ENCODE measurements at regions not wholly inside any gene's neighbourhood (a gene's known extent, or its start where the extent isn't known, plus 50 kb on each side); places are given as distances from the start of the nearest gene placed in this dataset.
"Not testable (repeated sequence)": the region's sequence is repeated elsewhere in the genome, so short reads cannot be mapped to it uniquely, and the experiment has no call there.

DNA sequence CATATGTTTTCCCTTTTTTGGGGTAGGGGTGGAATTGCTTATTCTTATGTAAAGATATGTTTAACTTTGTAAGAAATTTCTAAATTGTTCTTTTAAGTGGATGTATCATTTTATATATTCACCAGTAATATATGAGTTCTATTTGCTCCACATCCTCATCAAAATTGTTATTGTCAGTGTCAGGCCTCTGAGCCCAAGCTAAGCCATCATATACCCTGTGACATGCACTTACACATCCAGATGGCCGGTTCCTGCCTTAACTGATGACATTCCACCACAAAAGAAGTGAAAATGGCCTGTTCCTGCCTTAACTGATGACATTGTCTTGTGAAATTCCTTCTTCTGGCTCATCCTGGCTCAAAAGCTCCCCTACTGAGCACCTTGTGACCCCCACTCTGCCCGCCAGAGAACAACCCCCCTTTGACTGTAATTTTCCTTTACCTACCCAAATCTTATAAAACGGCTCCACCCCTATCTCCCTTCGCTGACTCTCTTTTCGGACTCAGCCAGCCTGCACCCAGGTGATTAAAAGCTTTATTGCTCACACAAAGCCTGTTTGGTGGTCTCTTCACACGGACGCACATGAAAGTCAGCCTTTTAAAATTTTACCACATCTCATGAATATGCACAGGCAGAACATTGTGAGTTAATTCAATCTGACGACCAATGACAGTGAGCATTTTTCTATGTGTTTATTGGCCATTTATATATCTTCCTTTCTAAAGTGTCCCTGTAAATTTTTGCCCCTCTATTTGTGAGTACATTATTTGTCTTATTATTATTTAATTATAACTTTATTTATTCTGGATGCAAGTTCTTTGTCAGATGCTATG lies 176.8 kb downstream of the CDC14C start:
- not testable (repeated sequence) for DNase-seq

DNA sequence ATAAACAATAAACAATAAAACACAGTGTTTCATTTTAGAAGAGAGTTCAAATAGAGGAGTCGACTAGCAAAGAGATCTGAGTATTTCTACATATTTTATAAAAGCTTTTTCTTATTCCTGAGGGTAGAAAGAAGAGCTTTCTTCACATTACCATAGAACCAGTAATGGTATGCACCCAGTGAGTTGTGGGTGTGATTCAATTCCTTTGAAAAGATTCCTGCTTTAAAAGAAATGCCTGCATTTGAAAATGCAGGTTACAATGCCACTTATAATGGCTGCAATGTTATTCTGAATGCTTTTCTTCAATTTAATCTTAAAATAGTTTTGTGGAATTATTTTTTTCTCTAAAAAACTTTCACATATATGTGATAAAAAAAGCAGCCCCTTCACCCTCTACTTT lies 178.1 kb downstream of the CDC14C start:
- no peak for DNase-seq

DNA sequence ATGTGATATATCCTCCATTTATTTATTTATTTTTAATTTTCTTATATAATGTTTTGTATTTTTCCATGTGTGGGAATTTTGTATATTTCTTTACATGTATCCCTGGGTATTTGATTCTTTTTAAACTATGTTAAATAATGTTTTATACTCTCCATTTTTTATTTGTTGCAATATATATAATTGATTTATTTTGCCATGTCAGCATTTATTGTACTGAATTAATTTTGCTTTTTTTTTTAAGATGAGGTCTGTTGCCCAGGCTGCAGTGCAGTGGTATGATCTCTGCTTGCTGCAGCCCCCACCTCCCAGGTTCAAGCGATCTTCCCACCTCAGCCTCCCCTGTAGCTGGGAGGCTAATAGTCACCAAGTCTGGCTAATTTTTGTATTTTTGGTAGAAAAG lies 187.4 kb downstream of the CDC14C start:
- DNase-seq: no peak

DNA sequence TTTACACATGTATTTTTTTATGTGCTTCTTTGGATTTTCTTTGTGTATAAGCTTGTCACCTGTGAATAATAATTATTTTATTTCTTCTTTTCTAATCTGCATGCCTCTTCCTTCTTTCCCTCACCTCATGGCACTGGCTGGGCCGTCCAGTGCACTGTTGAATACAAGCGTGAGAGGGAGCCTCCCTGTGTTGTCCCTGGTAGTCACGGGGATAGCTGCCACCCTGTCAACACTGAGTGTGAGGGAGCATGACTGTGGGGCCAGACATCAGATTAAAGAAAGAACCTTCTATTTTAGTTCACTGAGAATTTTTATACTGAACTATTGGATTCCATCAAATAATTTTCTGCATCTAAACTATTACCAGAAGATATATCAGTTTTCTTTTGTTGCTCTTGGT lies 187.9 kb downstream of the CDC14C start:
- DNase-seq: no peak

DNA sequence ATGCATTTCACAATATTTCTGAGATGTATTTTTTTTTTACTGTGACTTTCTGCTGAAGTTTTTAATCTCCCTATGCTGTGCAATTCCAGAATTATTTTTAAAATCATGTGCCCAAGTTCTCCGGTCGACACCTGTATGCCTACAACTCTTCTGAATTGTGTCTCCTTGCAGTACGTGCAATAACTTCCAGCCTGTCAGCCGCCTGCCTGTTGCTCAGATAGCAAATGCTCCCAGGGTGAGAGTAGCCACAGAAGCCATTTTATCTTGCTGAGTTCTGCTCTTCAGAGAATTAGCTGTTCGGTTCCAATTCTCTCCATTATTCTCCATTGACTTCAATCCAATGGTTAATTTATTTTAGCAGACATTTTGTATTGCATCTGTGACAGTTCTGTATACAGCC lies 188.3 kb downstream of the CDC14C start:
- no peak for DNase-seq

DNA sequence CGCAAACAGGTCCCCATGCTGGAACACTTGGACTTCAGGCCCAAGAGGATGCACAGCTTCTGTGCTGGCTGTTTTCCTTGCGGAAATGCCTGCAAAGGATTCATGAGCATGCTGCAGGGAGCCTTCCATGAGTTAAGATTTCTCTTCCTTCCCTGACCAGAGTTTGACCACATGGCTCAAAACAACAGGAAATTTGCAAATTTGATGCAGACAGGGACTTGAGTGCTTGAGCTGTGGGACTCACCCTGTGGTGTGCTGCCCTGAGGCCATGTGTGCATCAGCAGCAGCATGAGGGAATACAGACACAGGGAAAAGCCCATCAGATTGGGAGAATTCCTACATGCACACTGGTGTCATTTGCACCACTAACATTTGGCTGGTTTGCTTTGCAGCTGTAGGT lies 195.4 kb downstream of the CDC14C start:
- DNase-seq: no peak

DNA sequence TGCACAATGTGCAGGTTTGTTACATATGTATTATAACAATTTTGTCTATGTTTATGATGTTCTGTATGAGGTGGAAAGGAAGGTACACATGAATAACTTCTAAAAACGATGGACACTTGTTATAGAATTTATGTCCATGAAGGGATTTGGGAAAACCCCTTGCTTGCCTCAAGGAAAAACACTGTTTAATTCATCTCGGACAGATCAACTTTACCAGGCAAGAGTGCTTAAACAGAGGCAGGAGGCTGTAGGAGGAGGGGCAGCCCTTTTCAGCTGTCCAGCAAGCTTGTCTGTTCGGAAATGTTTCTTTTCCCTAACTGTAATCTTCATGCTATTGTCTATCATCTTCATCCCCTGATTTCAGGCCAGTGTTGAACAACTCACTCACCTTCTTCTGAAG lies 200.9 kb downstream of the CDC14C start:
- no peak for DNase-seq

DNA sequence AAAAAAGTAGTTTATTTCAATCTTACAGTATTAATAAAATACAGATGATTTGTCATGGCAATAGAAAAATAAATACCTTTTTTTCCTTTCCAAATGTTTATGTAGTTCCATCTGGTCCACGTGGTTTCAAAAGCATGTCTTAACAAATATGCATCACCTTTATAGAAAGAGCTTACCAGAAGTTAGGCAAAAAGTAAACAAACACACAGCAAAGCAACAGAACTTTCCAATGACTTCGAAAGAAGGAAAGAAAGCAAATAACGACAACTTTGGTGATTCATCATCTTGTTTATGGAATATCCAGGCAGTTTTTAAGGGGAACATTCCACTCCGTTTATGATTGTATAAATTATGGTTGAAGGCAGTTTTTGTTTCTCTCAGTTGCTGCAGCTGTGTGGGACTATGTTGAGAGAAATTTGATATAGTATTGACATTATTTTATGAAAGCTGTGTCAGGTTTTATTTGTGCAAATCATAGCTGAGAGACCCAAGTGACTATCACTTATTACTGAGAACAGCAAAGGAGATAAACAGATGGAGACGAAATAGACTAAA lies 203.1 kb downstream of the CDC14C start:
- DNase-seq: no peak

DNA sequence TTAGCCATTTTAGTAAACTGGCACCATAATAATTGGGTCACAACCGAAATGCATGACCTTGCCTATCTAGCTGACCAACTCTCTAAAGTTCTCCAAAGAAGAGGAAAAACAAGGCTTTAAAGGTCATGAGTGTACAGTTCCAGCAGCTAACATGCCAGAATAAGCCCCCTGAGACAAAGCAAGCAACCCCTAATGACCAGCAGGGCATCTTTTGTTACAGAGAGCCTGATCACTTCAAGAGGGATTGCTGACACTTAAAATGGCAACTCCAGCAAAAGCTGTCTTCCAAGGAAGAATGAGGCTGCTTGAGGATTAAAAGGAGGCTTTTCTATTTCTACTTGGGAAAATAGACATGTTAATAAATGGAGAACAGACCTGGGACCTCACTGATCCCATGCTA lies 213.6 kb downstream of the CDC14C start:
- no peak for DNase-seq

DNA sequence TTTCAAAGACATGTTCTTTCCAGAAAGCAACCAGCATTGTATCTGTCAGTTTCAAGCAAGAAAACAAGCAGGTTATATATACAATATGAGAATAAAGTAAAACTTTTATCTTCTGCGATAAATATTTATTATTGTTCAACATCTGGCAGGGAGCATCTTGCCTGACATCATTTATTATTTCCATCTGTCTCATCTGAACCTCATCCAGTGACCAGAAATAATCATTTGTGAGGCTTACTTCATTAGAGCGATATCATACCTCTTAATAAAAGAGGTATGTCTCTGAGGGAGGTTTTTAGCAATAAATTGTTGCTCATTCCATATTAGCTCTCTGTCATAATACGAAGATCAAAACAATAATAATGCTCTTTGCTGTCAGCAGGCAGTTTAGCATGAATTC lies 226.1 kb downstream of the CDC14C start:
- no peak for DNase-seq

DNA sequence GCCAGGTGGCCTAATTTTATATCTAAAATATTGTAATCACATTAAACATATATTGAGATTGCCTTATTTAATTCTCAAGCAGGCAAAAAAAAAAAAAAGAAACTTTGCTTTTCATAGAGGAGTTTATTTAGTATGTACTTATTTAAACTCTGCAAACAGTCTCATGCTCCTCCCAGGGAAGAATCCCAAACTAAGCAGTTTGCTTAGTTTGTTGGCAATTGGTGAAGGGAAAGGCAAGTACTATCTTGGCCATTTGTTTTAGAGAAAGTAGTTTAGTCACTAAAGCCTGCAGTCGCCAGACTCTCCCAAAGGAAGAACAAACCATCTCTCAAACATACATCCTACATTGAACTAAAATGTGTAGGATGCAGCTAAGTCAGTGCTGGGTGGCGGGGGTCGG lies 226.8 kb downstream of the CDC14C start:
- no peak for DNase-seq

DNA sequence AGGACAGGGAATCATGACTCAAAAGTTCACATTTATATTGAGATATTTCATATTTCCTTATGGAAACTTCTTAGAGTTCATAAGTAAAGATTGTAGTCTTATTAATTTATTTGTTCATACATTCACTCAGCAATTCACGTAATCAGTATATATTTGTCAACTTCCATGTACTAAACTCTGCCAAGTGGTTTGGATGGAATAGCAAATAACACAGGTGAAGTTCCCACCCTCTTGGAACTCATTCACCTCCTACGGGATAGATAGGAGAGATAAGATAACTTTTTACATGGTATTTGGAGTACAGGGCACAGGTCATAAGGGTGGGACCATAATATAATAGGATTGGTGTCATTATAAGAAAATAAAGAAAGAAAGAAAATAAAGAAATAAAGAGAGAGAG lies 234.0 kb downstream of the CDC14C start:
- no peak for DNase-seq

DNA sequence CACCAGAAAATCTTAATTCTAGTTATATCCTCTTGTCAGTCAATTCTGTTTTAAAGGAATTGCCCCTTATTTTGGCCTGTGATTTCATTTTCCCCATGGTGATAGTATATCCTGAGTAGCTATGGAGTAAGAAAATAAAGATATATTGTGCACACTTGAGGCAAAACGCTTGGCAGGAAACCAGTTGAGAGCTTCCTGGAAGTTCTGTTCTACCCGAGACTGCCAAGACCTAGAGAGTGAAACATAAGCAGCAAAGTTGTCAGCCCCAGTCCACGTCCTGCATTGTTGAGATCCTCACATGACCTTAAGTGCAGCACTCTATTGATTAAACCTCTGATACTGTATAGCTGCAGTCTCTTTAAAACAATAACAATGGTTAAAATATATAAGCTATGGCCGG lies 235.2 kb downstream of the CDC14C start:
- no peak for DNase-seq

DNA sequence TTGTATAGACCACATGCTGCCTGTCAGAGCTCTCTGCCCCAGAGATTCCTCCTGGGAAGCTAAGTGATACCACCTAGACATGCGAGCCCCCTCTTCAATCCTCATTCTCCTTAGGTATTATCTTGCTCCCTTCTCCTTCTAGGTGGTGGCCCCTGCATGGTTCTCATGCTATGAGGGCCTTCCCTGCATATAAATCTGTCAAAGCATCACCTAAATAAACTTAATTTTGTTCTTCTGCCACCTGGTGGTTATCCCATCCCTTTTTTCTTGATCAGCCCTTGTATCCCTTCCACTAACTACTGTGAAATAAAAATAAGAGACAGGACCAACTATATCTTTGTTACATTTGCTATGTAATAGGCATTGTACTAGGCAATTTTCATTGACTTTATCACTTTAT lies 242.1 kb downstream of the CDC14C start:
- DNase-seq: no peak

DNA sequence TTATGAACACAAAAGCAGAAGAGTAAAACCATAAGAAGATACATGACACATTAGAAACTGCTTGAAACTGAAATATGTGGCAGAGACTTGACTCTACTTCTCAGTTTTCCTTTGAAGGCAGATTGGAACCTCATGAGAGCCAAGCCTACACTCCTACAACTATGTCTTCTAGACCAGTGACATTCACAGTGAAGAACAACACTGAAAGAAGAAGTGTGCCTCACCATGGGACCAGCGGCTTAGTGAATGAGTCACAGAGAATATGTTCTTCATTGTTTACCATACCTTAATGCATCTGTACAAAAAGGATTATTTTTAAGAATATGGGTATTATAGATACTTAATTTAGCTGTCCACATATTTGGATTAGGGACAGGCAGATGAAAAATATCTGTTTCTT lies 248.3 kb downstream of the CDC14C start:
- DNase-seq: no peak

DNA sequence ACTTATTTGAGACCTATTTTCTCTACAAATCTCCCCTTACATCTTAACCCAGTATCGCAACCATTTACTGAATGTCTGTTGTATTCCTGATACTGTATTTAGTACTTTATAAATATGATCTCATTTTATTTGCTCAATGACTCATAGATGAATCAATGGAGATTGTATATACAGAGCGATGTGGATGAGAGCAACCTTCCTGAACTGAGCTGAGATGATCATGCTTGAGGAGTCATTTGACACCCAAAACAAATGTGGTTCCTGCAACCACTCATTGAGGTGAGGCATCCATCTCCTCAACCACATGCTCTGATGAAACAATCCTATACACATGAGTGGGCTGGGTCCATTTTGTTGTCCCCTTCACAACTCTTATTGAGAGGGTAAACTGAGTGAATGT lies 250.0 kb downstream of the CDC14C start:
- no peak for DNase-seq

DNA sequence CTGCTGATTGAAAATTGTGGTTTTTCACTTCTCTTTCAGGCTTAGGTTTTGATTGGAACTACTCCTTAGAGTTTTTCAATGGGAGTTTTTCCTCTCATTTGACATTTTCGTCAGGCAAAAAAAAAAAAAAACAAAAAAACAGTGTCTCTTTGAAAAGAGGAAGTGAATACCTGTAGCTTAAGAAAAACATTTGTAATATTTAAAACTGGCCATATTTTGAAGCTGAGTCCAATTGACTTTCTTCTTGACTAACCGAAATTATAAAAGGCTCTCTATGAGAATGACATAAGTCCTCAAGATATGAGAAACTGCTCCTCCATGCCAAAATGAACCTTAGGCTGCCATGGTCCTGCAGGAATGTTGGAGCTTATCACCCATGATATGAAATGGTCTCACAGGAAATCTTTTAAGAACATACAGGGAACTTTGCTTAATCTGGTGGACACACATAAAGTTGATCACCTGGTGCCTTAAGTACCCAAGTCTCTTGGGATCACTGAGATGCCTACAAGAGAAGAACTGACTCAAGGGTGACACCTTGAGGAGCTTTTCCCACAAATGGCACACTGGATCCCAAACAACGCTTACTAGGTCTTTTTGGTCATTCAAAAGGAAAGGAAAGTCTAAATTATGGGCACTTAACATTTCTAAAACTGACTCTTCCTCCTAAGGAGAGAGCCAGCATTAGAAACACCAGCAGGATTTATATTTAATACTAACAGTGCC lies 263.4 kb downstream of the CDC14C start:
- no peak for DNase-seq

DNA sequence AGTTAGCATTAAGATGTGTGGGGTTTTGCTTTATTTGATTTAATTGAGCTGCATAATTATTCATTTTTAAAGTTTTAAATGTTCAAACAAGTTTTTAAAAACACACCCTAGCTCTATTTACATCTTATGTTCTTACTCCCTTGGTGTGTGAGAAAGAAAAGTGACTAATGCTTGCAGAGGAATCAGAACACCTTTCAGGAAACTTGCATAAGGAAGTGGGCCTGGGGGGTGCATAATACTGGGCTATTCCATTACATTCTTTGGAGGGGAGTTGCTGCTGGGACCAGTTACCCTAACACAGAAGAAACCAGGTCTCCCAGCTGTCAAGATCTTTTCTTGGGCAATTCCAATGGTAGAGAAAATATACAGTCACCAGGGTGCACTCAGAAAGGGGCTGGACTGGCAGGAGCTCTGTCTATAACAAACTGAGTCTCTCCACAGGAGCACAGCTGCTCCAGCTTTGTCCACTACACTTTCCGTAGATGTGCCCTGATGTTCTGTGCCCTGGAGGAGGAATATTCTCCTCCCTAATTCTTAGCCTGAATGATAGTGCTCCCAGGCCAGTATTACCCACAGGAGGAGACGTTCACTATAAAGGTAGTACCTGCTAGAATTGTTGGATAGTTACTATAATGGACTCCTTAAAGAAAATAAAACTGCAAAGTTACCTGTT lies 304.2 kb downstream of the CDC14C start:
- DNase-seq: no peak

DNA sequence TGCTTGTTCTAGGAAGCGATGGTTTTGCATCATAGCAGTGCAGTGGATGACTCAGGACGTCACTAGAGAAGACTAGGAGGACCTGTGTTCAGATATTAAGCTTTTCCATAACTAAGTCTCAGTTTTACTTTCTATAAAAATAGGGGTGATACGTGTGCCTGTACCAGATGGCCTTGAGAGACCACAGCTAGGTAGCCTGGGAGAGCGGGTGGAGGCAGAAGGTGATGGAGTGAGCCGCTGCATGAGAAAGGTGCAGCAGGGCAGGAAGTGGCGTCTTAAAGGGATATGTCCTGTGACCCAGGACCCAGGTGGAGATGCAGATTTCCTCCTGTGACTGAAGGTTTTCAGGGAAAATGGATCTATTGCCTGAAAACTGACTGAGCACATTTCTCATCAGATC lies 304.9 kb downstream of the CDC14C start:
- no peak for DNase-seq

DNA sequence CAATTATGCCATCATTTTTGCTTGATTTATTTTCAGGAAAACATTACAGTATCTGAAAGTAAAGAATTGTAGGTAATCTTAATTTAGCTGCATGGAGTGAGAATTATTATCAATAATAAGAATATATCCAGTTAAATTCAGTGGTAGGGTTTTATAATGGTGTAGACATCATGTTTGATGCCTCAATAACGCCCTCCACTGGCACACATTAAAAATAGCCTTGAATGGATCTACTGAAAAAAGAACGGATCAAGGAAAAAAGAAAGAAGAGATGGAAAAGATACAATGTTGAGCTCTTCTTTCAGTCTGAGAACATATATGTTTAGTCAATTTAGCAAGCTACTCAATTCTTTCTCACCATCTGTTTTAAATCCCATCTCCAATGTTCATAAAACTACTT lies 319.2 kb downstream of the CDC14C start:
- DNase-seq: no peak

DNA sequence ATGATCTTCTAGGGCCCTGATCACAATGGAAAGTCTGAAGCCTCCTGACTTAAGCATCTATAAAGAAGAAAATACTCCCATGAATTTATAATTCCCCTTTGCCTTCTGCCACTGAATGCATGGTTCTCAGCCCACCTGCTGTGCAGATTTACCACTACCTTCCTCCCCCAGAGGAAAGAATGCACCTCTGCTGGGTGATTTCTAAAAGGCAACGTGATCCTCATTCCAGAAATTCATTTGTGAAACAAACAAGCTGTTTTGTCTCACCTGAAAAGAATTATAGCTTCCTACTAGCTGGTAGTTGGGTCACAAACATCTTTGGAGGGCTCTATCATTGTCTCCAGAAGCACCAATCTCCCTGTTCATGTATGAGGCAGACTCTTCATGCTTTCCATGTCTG lies 320.2 kb downstream of the CDC14C start:
- no peak for DNase-seq

DNA sequence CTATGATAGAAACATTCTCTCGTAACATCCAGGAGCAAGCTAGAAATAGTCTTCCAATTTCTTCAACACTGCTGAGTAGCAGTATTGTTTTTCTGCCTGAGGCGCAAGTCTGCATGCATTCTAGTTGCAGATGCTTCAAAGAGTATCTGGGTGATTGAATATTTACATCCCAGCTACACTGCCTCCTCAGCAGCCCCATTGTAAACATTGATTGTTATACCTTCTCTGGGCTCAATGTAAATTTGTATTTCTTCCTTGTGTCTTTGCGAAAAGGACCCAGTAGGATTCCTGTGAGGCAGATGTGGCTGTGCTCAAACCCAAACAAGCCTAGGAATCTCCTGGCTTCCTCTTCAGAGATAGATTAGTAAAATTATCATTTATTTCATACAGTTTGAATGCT lies 320.7 kb downstream of the CDC14C start:
- no peak for DNase-seq

DNA sequence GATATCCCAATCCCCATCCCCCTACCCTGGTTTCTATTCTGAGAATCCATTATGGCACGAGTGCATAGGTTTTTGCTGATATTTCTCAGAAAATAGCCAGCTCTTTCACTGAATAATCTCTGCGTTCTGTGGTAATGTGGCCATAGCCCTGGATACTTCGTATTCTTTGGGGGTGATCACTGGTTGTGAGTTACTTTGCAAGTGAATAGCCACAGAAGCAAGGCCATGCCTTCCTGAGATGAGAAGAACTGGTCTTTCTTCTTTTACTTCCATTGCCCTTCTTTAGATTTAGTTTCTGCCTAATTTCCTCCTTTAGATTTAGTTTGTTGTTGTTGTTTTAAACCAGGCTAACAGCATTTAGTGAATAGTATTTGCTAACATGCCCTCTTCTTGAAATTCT lies 323.4 kb downstream of the CDC14C start:
- no peak for DNase-seq

DNA sequence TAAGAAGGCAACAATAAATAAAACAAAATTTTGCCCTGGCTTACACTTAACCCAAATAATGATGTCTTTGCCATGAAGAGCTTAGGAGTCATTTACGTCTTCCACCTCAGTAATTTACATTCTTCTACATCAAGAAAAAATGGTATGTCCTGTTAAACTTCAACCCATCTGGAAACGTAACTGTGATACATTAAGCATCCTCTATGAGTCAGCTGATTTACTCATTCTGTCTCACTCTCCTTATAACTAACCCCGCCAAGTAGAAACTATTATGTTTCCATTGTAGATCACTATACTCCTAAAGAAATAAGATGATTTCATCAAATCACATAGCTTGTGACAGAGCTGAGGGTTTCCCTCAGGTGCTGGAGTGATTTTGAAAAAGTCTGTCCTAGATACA lies 330.7 kb downstream of the CDC14C start:
- DNase-seq: no peak
